ENCODE measurements at regions not wholly inside any gene's neighbourhood (a gene's known extent, or its start where the extent isn't known, plus 50 kb on each side); places are given as distances from the start of the nearest gene placed in this dataset.

DNA sequence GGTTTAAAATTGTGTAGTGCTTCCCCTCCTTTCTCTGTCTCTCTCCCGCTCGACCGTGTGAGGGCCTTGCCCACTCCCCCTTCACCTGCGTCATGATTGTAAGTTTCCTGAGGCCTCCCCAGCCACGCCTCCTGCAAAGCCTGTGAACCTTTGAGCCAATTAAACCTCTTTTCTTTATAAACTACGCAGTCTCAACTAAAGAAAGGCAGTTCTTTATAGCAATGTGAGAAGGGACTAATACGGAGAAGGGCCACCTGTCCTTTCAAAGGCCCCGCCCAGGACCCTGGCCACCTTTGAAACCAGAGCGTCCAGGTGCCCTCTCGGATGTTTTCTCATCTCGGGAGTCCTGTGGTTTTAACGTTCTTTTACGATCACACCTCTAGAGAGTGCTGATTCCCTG, 741.5 kb downstream of the BRD1 start:
- Histone ChIP-seq H3K27ac (no peak overlapping the region), H3K4me1 (no peaks in the 10 kb centered on the region), H3K27me3 (peaks cover 0 to 49% (median 2%) of the 10 kb centered on the region in 9 donors), H3K36me3 (no peaks in the 10 kb centered on the region), H3K4me3 (no peak overlapping the region), H3K9me3 (no peaks in the 10 kb centered on the region)
- DNase-seq (no peak), ATAC-seq (no peak)
- WGBS, 4 donors = 47 to 62% (median 54%) methylated on average over 13 of the region's 13 CpGs
- intact Hi-C loops (cut with DNase I) = no loop called here
- TF ChIP-seq, protein P1, sequence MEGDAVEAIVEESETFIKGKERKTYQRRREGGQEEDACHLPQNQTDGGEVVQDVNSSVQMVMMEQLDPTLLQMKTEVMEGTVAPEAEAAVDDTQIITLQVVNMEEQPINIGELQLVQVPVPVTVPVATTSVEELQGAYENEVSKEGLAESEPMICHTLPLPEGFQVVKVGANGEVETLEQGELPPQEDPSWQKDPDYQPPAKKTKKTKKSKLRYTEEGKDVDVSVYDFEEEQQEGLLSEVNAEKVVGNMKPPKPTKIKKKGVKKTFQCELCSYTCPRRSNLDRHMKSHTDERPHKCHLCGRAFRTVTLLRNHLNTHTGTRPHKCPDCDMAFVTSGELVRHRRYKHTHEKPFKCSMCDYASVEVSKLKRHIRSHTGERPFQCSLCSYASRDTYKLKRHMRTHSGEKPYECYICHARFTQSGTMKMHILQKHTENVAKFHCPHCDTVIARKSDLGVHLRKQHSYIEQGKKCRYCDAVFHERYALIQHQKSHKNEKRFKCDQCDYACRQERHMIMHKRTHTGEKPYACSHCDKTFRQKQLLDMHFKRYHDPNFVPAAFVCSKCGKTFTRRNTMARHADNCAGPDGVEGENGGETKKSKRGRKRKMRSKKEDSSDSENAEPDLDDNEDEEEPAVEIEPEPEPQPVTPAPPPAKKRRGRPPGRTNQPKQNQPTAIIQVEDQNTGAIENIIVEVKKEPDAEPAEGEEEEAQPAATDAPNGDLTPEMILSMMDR (IDR thresholded peaks at IDR 0.05) = no peak
- no peak for TF ChIP-seq POLR2A (IDR thresholded peaks at IDR 0.05)

DNA sequence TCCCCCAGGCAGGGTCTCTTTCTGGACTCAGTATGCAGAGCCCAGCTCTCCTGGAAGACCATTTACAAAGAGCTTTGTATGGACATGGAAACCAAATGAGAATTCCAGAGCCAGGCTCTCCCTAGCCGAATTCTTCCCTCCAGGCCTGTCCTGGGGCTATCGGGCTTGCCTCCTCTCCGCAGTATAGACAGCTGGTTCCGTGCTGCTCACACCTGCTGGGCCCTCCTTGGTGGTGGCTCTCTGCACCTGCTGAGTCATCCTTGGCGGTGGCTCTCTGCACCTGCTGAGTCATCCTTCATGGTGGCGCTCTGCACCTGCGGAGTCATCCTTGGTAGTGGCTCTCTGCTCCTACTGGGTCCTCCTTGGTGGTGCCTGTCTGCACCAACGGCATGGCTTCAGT, 743.5 kb downstream of the BRD1 start:
- no peak overlapping the region for H3K27ac ChIP-seq
- no peak overlapping the region for H3K4me3 ChIP-seq
- H3K27me3 ChIP-seq = peaks cover 0 to 37% (median 2%) of the 10 kb centered on the region in 9 donors
- H3K36me3 ChIP-seq = no peaks in the 10 kb centered on the region
- DNase-seq = no peak
- H3K9me3 ChIP-seq = no peaks in the 10 kb centered on the region
- no peak for ATAC-seq
- no peaks in the 10 kb centered on the region for H3K4me1 ChIP-seq
- 78 to 85% (median 82%) methylated on average over 5 to 8 of the region's 8 CpGs for WGBS, 4 donors
- intact Hi-C loops (cut with DNase I) = no loop called here
- TF ChIP-seq, protein P1 (IDR thresholded peaks at IDR 0.05) = no peak
- TF ChIP-seq POLR2A (IDR thresholded peaks at IDR 0.05) = no peak

DNA sequence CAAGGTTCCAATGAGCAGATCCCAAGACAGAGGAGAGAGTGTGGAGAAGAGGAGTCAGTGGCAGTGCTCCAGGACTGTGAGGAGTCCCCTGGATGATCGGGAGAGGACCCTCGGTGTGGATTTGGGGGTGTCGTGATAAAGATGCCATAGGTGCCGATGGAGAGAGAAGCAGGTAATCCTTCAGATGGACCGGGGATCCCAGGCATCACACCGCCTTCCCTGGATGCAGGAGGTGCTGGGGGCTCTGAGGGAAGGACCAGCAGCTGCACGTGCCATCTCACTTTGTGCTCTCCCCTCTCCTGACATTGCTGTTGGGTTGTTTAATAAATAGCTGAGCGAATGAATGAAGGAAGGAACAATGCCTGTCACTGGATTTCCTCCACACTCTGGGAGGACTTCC, 744.1 kb downstream of the BRD1 start:
- H3K27ac ChIP-seq = no peak overlapping the region
- H3K4me1 ChIP-seq = no peaks in the 10 kb centered on the region
- 78 to 82% (median 81%) methylated on average over 8 of the region's 8 CpGs for WGBS, 4 donors
- ATAC-seq = no peak
- no peak overlapping the region for H3K4me3 ChIP-seq
- no peak for TF ChIP-seq POLR2A (IDR thresholded peaks at IDR 0.05)
- TF ChIP-seq, protein P1 (IDR thresholded peaks at IDR 0.05) = no peak
- intact Hi-C loops (cut with DNase I) = no loop called here
- H3K36me3 ChIP-seq = no peaks in the 10 kb centered on the region
- no peak for DNase-seq
- peaks cover 0 to 31% (median 2%) of the 10 kb centered on the region in 9 donors for H3K27me3 ChIP-seq
- H3K9me3 ChIP-seq = no peaks in the 10 kb centered on the region

DNA sequence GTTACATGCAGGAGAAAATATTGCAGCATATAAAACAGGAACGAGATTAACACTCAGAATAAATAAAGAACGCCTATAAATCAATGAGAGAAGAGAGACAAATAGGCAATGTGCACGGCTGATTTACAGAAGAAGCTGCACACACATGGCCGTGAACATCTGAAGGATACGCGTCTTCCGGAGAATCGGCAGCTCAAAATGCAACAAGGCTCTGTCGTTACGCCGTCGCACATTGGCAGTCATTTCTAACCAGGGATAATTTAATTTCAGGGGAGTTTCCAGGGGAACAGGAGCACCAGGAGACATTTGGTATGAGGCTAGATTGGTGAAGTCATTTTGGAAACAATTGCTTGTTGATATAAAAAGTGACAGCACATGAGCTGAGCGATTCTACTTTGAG, 745.2 kb downstream of the BRD1 start:
- peaks cover 0 to 25% (median 2%) of the 10 kb centered on the region in 9 donors for H3K27me3 ChIP-seq
- H3K4me1 ChIP-seq = no peaks in the 10 kb centered on the region
- WGBS, 4 donors = 88 to 93% (median 90%) methylated on average over 13 of the region's 13 CpGs
- no peak overlapping the region for H3K4me3 ChIP-seq
- no peak overlapping the region for H3K27ac ChIP-seq
- no peak for ATAC-seq
- TF ChIP-seq, protein P1 (IDR thresholded peaks at IDR 0.05) = no peak
- TF ChIP-seq POLR2A (IDR thresholded peaks at IDR 0.05) = no peak
- H3K9me3 ChIP-seq = no peaks in the 10 kb centered on the region
- no peak for DNase-seq
- intact Hi-C loops (cut with DNase I) = no loop called here
- H3K36me3 ChIP-seq = no peaks in the 10 kb centered on the region

Measured in heart left ventricle (tissue), 16 donors.